HEK293T (cell line): ENCODE measurements at regions not wholly inside any gene's neighbourhood (a gene's known extent, or its start where the extent isn't known, plus 50 kb on each side); places are given as distances from the start of the nearest gene placed in this dataset.

Experiments used
- ARNT ChIP-seq: fragments of 450-650 bp; IDR thresholded peaks from 2 replicates; pipeline ENCODE4 v1.6.1; 2017; ENCODE audit warnings: mild to moderate bottlenecking
- BHLHE40 ChIP-seq: fragments of 450-650 bp; IDR thresholded peaks from 2 replicates; pipeline ENCODE4 v1.6.1; 2016; ENCODE audit warnings: mild to moderate bottlenecking, moderate library complexity, borderline replicate concordance
- CTBP1 ChIP-seq: fragments of 450-650 bp; IDR thresholded peaks from 2 replicates; pipeline ENCODE4 v1.6.1; 2016; ENCODE audit warnings: borderline replicate concordance
- ELF4 ChIP-seq: fragments of 450-650 bp; IDR thresholded peaks from 2 replicates; pipeline ENCODE4 v1.6.1; 2017; ENCODE audit warnings: antibody characterized with exemption
- FOXA1 ChIP-seq: fragments of 450-650 bp; IDR thresholded peaks from 2 replicates; pipeline ENCODE4 v1.6.1; 2016; ENCODE audit warnings: mild to moderate bottlenecking
- FOXK2 ChIP-seq: fragments of 450-650 bp; IDR thresholded peaks from 2 replicates; pipeline ENCODE4 v1.6.1; 2016; ENCODE audit warnings: mild to moderate bottlenecking
- FOXM1 ChIP-seq: fragments of 450-650 bp; IDR thresholded peaks from 2 replicates; pipeline ENCODE4 v1.6.1; 2017; ENCODE audit warnings: mild to moderate bottlenecking, borderline replicate concordance
- HDGF ChIP-seq: fragments of 450-650 bp; IDR thresholded peaks from 2 replicates; pipeline ENCODE4 v1.6.1; 2017; ENCODE audit warnings: antibody characterized with exemption, borderline replicate concordance
- LEF1 ChIP-seq: fragments of 450-650 bp; IDR thresholded peaks from 2 replicates; pipeline ENCODE4 v1.6.1; 2017; ENCODE audit warnings: mild to moderate bottlenecking, borderline replicate concordance
- SP1 ChIP-seq: fragments of 450-650 bp; IDR thresholded peaks from 2 replicates; pipeline ENCODE4 v1.6.1; 2017
- SUZ12 ChIP-seq: fragments of 450-650 bp; IDR thresholded peaks from 2 replicates; pipeline ENCODE4 v1.6.1; 2016; ENCODE audit warnings: mild to moderate bottlenecking
- TARDBP ChIP-seq: fragments of 450-650 bp; IDR thresholded peaks from 2 replicates; pipeline ENCODE4 v1.6.1; 2016
- ZNF384 ChIP-seq: fragments of 450-650 bp; IDR thresholded peaks from 2 replicates; pipeline ENCODE4 v1.6.1; 2016
- TF ChIP-seq, protein P1 (sequence below): fragments of 450-650 bp; IDR thresholded peaks from 2 replicates; pipeline ENCODE4 v1.6.1; 2016

DNA sequence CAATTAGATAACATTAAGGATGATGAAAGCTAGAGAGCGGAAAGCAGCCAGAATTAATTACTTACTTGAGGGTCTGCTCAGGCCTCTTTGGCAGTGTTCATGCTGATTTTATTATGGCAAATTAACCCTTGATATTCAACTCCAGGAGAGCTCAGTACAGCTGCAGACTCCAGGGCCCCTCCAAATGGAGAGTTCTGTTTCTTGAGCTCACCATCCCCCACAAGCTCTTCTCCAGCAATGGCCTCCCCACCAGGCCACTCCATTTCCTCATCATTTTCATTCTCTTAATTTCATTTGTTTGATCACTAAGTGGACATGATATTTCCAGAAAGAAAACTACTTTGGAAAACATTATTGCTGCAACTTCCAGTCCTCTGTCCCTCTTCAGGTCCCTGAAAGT, 513.3 kb upstream of the NOX3 start:
- no peak for TF ChIP-seq ARNT
- TF ChIP-seq FOXM1: no peak
- no peak for TF ChIP-seq HDGF
- no peak for TF ChIP-seq BHLHE40
- TF ChIP-seq FOXA1: no peak
- TF ChIP-seq, protein P1, sequence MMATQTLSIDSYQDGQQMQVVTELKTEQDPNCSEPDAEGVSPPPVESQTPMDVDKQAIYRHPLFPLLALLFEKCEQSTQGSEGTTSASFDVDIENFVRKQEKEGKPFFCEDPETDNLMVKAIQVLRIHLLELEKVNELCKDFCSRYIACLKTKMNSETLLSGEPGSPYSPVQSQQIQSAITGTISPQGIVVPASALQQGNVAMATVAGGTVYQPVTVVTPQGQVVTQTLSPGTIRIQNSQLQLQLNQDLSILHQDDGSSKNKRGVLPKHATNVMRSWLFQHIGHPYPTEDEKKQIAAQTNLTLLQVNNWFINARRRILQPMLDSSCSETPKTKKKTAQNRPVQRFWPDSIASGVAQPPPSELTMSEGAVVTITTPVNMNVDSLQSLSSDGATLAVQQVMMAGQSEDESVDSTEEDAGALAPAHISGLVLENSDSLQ: no peak
- no peak for TF ChIP-seq LEF1
- no peak for TF ChIP-seq SP1
- no peak for TF ChIP-seq ELF4
- TF ChIP-seq SUZ12: no peak
- no peak for TF ChIP-seq FOXK2
- TF ChIP-seq ZNF384: no peak
- no peak for TF ChIP-seq TARDBP
- TF ChIP-seq CTBP1: no peak
